ENCODE measurements at regions not wholly inside any gene's neighbourhood (a gene's known extent, or its start where the extent isn't known, plus 50 kb on each side); places are given as distances from the start of the nearest gene placed in this dataset.

DNA sequence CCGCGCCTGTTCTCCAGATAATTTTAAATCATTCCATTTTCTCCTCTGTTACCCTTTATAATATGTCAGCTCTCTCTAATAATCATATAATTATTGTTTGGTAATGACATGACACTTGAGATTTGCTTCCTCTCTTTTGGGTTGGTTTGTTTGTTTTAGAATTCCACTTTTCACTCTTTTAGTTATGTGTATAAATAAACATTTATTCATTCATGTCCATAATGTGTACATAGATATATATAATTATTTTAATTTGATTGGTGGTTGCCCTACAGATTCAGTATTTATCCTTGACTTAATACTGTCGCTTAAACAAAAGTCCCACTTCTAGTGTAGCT lies 93.4 kb upstream of the FMN2 start:
- Histone ChIP-seq H2BK5ac (ENCODE audit: low read depth, low read length, poor library complexity, severe bottlenecking) (no peak overlapping the region), H4K91ac (ENCODE audit: insufficient read depth, low read depth, low read length) (no peak overlapping the region), H2AK9ac (replicated peaks; ENCODE audit: low read depth, low read length, poor library complexity) (no peak overlapping the region), H2BK15ac (ENCODE audit: low read depth, low read length) (no peak overlapping the region), H3K4me3 (ENCODE audit: insufficient read depth, low read depth, low read length) (peak overlapping the region; percentile 50; the same call in 1 of the 2 replicates), H3K9me3 (ENCODE audit: control insufficient read depth, insufficient read depth, low read length) (no peaks in the 10 kb centered on the region), H4K8ac (ENCODE audit: low read depth in 2 of 2, low read length in 2 of 2) (no peak overlapping the region), H4K20me1 (ENCODE audit: insufficient read depth, low read length) (no peaks in the 10 kb centered on the region), H3K4me2 (ENCODE audit: low read depth, low read length) (peak overlapping the region; percentile 72), H2AK5ac (ENCODE audit: low read depth, low read length) (no peak overlapping the region), H4K5ac (ENCODE audit: low read depth, low read length) (no peak overlapping the region), H3K14ac (replicated peaks; ENCODE audit: low read depth, low read length) (no peak overlapping the region), H3K4ac (ENCODE audit: low read depth, low read length) (no peak overlapping the region), H3K56ac (ENCODE audit: extremely low read depth, insufficient read depth, low read length) (no peak overlapping the region), H3K79me1 (ENCODE audit: low read depth in 1 of 2, low read length in 2 of 2) (no peaks in the 10 kb centered on the region), H3K27ac (ENCODE audit: insufficient read depth, low read length) (no peak overlapping the region), H2BK20ac (ENCODE audit: low read depth, low read length) (no peak overlapping the region), H3K18ac (ENCODE audit: low read depth, low read length) (no peak overlapping the region), H3K9ac (ENCODE audit: low read depth, low read length) (no peak overlapping the region), H3K23ac (ENCODE audit: low read depth, low read length) (no peak overlapping the region), H3K36me3 (ENCODE audit: control insufficient read depth, insufficient read depth, low read length) (no peaks in the 10 kb centered on the region), H3K4me1 (ENCODE audit: control insufficient read depth, insufficient read depth, low read length) (peaks cover 3% of the 10 kb centered on the region; the same call in 1 of the 2 replicates), H2AFZ (replicated peaks; ENCODE audit: low read length, poor library complexity) (peak overlapping the region; percentile 87), H3K27me3 (ENCODE audit: control insufficient read depth, insufficient read depth, low read length) (peaks cover 46% of the 10 kb centered on the region), H2BK120ac (ENCODE audit: low read depth, low read length) (no peak overlapping the region), H3K9me1 (ENCODE audit: insufficient read depth, low read length) (no peaks in the 10 kb centered on the region)
- ChIA-PET CTCF (no interaction called here), POLR2A (ENCODE audit: unreplicated experiment) (no interaction called here)
- TF ChIP-seq RFX5 (IDR thresholded peaks at IDR 0.05; ENCODE audit: low read depth, low read length) = no peak
- no peak for TF ChIP-seq RAD21 (IDR thresholded peaks at IDR 0.05; ENCODE audit: low read length)
- no peak for TF ChIP-seq CEBPB (IDR thresholded peaks at IDR 0.05; ENCODE audit: low read depth, low read length)
- no peak for TF ChIP-seq RCOR1 (IDR thresholded peaks at IDR 0.05; ENCODE audit: insufficient replicate concordance, low read length)
- WGBS, 2 experiments (ENCODE audit: extremely low coverage in 2 of 2, insufficient read length in 1 of 2) = 67% methylated on average over 1 of the region's 3 CpGs; no CpG with 5 or more reads in 1 of the 2 experiments
- in situ Hi-C loops (cut with MboI; ENCODE audit: low sequenced_read_pairs) (no loop called here), intact Hi-C loops (cut with micrococcal nuclease) (no loop called here), dilution Hi-C loops (cut with HindIII; ENCODE audit: low sequenced_read_pairs, unreplicated experiment) (no loop called here)
- no peak for DNase-seq
- no peak for ATAC-seq (ENCODE audit: low read depth)
- no TSS peak for BruUV-seq (replicated peaks)

All from IMR-90 (cell line).